ENCODE measurements at regions not wholly inside any gene's neighbourhood (a gene's known extent, or its start where the extent isn't known, plus 50 kb on each side); places are given as distances from the start of the nearest gene placed in this dataset.

DNA sequence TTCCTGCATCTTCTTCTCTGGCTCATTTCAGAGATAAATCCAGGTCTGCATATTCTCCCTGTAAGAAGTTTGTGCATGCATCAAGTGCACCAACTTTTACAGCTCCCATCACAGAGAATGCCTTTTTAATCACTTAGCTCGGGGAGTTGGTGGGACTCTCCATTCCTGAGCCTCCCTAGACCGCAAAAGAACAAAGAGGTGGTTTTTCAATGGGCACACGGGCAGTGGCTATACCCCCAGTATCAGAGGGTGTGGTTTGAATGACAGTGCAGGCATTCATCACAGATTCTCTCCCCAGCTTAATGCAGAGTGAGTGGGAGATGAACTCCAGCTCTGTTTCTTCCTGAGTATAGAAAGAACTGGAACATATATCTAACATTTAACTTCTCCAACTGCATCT, 264.7 kb upstream of the NR4A3 start (continued):
- TF ChIP-seq SALL1 (CRISPR knock-in tag; IDR thresholded peaks at IDR 0.05) (no peak), ZNF430 (CRISPR knock-in tag; IDR thresholded peaks at IDR 0.05) (no peak), EHMT2 (IDR thresholded peaks at IDR 0.05; ENCODE audit: borderline replicate concordance, low read depth, low read length) (no peak), NFKBIZ (CRISPR knock-in tag; IDR thresholded peaks at IDR 0.05) (no peak), CBFB (CRISPR knock-in tag; IDR thresholded peaks at IDR 0.05) (no peak), SALL2 (CRISPR knock-in tag; IDR thresholded peaks at IDR 0.05) (no peak), SP1 (IDR thresholded peaks at IDR 0.05) (no peak), SP1 (CRISPR knock-in tag; IDR thresholded peaks at IDR 0.05) (no peak), ZNF264 (CRISPR knock-in tag; IDR thresholded peaks at IDR 0.05) (no peak), AGO1 (IDR thresholded peaks at IDR 0.05; ENCODE audit: low read depth, low read length, poor library complexity, severe bottlenecking) (no peak), ZNF282 (IDR thresholded peaks at IDR 0.05; ENCODE audit: partially characterized antibody) (no peak)
- TF ChIP-seq, protein P1, sequence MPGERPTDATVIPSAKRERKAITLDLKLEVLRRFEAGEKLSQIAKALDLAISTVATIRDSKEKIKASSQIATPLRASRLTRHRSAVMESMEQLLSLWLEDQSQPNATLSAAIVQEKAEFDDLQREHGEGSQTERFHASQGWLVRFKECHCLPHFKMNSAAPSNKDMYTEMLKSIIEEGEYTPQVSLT (CRISPR knock-in tag; IDR thresholded peaks at IDR 0.05; ENCODE audit: borderline replicate concordance, low read depth), result no peak

DNA sequence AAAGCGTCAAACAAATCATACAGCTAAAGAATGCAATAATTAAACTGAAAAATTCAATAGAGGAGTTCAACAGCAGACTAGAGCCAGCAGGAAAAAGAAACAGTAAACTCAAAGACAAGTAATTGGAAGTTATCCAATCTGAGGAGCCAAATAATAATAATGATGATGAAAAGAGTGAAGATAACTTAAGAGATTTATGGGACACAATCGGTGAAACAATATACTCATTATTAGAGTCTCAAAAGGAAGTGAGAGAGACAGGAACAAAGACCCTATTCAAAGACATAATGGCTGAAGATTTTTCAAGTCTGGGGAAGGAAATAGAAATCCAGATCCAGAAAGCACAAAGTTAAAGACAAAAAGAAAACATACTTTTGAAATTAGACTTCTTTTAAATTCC, 263.9 kb upstream of the NR4A3 start:
- TF ChIP-seq ZNF75D (CRISPR knock-in tag; IDR thresholded peaks at IDR 0.05; ENCODE audit: borderline replicate concordance) (no peak), NR3C1 (CRISPR knock-in tag; IDR thresholded peaks at IDR 0.05) (no peak), FOXC1 (CRISPR knock-in tag; IDR thresholded peaks at IDR 0.05; ENCODE audit: borderline replicate concordance) (no peak), ZKSCAN8 (CRISPR knock-in tag; IDR thresholded peaks at IDR 0.05; ENCODE audit: borderline replicate concordance) (no peak), DMAP1 (CRISPR knock-in tag; IDR thresholded peaks at IDR 0.05) (no peak), ZNF350 (CRISPR knock-in tag; IDR thresholded peaks at IDR 0.05; ENCODE audit: borderline replicate concordance, low read depth) (no peak), CBFB (CRISPR knock-in tag; IDR thresholded peaks at IDR 0.05) (no peak), ZBTB7B (CRISPR knock-in tag; IDR thresholded peaks at IDR 0.05) (no peak), ZNF792 (CRISPR knock-in tag; IDR thresholded peaks at IDR 0.05) (no peak), RBM39 (IDR thresholded peaks at IDR 0.05; ENCODE audit: low read depth, low read length, poor library complexity, severe bottlenecking) (no peak), ZZZ3 (CRISPR knock-in tag; IDR thresholded peaks at IDR 0.05; ENCODE audit: borderline replicate concordance) (no peak), E2F5 (CRISPR knock-in tag; conservative IDR thresholded peaks at IDR 0.05) (no peak), SP4 (CRISPR knock-in tag; IDR thresholded peaks at IDR 0.05) (no peak), RBAK (CRISPR knock-in tag; IDR thresholded peaks at IDR 0.05) (no peak), ZNF737 (CRISPR knock-in tag; IDR thresholded peaks at IDR 0.05; ENCODE audit: borderline replicate concordance) (no peak)
- TF ChIP-seq, protein P2, sequence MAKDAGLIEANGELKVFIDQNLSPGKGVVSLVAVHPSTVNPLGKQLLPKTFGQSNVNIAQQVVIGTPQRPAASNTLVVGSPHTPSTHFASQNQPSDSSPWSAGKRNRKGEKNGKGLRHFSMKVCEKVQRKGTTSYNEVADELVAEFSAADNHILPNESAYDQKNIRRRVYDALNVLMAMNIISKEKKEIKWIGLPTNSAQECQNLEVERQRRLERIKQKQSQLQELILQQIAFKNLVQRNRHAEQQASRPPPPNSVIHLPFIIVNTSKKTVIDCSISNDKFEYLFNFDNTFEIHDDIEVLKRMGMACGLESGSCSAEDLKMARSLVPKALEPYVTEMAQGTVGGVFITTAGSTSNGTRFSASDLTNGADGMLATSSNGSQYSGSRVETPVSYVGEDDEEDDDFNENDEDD (CRISPR knock-in tag; IDR thresholded peaks at IDR 0.05; ENCODE audit: borderline replicate concordance), result no peak
- no peak overlapping the region for H3K27ac ChIP-seq (ENCODE audit: extremely low read length, insufficient read depth, low read length)
- no peak overlapping the region for H3K9ac ChIP-seq (ENCODE audit: insufficient read depth, low read depth, low read length)
- no TSS peak for BruUV-seq (replicated peaks)
- H4K20me1 ChIP-seq (ENCODE audit: insufficient read depth, low read length), result no peaks in the 10 kb centered on the region
- ChIA-PET CTCF (ENCODE audit: low intra/inter-chr PET ratio, low total read pairs) (no interaction called here), POLR2A (no interaction called here)
- H3K4me3 ChIP-seq (replicated peaks in 1 of 3; ENCODE audit: insufficient read depth in 1 of 3, low read depth in 2 of 3, low read length in 3 of 3), result no peak overlapping the region
- WGBS (ENCODE audit: low lambda C conversion rate), result 0% methylated on average over 2 of the region's 2 CpGs
- intact Hi-C loops (cut with micrococcal nuclease; ENCODE audit: unreplicated experiment) (no loop called here), in situ Hi-C loops (cut with HindIII; ENCODE audit: extremely low pct_ligation_motif_present, low pct_unique_long_range_greater_than_20kb) (no loop called here)
- no peaks in the 10 kb centered on the region for H3K79me2 ChIP-seq (ENCODE audit: insufficient read depth, low read length)
- no peaks in the 10 kb centered on the region for H3K4me1 ChIP-seq (ENCODE audit: insufficient read depth, low read length)
- no peak overlapping the region for H2AFZ ChIP-seq (ENCODE audit: low read length)
- H3K4me2 ChIP-seq (ENCODE audit: low read depth, low read length), result no peak overlapping the region
- no peaks in the 10 kb centered on the region for H3K36me3 ChIP-seq (replicated peaks in 1 of 2; ENCODE audit: control insufficient read depth in 1 of 2, insufficient read depth in 2 of 2, low read length in 2 of 2)
- no peak for ATAC-seq
- DNase-seq (ENCODE audit: low spot score), result no peak
- FAIRE-seq, result no peak
- H3K27me3 ChIP-seq (ENCODE audit: control insufficient read depth in 1 of 2, insufficient read depth in 2 of 2, low read length in 2 of 2), result no peaks in the 10 kb centered on the region; a peak in 1 of 5 replicates
- no peaks in the 10 kb centered on the region for H3K9me3 ChIP-seq (ENCODE audit: low read length)
